Panc1 (cell line): ENCODE measurements at regions not wholly inside any gene's neighbourhood (a gene's known extent, or its start where the extent isn't known, plus 50 kb on each side); places are given as distances from the start of the nearest gene placed in this dataset.

Experiments
- ATAC-seq: fragments of 200-7000 bp; cut with Tn5 transposase; 2 replicates; pipeline ENCODE4 v1.9.1; 2020; ENCODE audit warnings: mild to moderate bottlenecking, moderate library complexity
- BruUV-seq: library from RNA; stranded (reverse); fragments of 400-500 nt; replicated peaks from 2 replicates; lab custom pipeline; 2021; lab: Mats Ljungman, UMichigan
- CTCF ChIA-PET: fragments of 300-600 bp; sonication (Branson Sonifier 250); formaldehyde crosslinking; loops from one replicate; lab custom pipeline; 2022; ENCODE audit warnings: antibody characterized with exemption; lab: Charles Lee
- POLR2A ChIA-PET: fragments of 300-600 bp; sonication (Branson Sonifier 250); formaldehyde crosslinking; loops from one replicate; lab custom pipeline; 2022; ENCODE audit warnings: antibody characterized with exemption; lab: Charles Lee
- DNase-seq: peaks from one replicate; pipeline ENCODE4 v3.0.0-alpha.2; 2010; ENCODE audit warnings: low read depth, low spot score
- H3K27ac ChIP-seq: 2 replicates; pipeline ENCODE4 v1.5.1; 2011; ENCODE audit warnings: mild to moderate bottlenecking, low read length, inconsistent platforms
- H3K27me3 ChIP-seq: fragments of 200-500 bp; sonication (Bioruptor generic); 2 replicates; pipeline ENCODE4 v1.6.0; 2014; ENCODE audit warnings: low read length, inconsistent platforms; ENCODE audit not compliant: control insufficient read depth, insufficient read depth
- H3K36me3 ChIP-seq: fragments of 200-500 bp; sonication (Bioruptor generic); 2 replicates; pipeline ENCODE4 v1.5.1; 2014; ENCODE audit warnings: inconsistent platforms, mild to moderate bottlenecking, low read length, moderate library complexity; ENCODE audit not compliant: control insufficient read depth, insufficient read depth
- H3K4me1 ChIP-seq: 2 replicates; pipeline ENCODE4 v1.5.1; 2011; ENCODE audit warnings: inconsistent platforms, mild to moderate bottlenecking, low read length, moderate library complexity; ENCODE audit not compliant: control insufficient read depth, insufficient read depth
- H3K4me3 ChIP-seq, 2 experiments: 2 replicates each; pipeline ENCODE4 v1.5.1; 2011 to 2012; ENCODE audit warnings: low read depth in 2 of 2, low read length in 2 of 2, mild to moderate bottlenecking in 2 of 2, inconsistent platforms in 1 of 2, moderate library complexity in 1 of 2
- H3K9me3 ChIP-seq: fragments of 200-500 bp; sonication (Bioruptor generic); 2 replicates; pipeline ENCODE4 v1.5.1; 2014; ENCODE audit warnings: low read depth, mild to moderate bottlenecking, inconsistent platforms, low read length, moderate library complexity; ENCODE audit not compliant: control insufficient read depth, insufficient read depth
- POLR2AphosphoS5 ChIP-seq: IDR thresholded peaks from 2 replicates; pipeline ENCODE4 v1.6.1; 2012; ENCODE audit warnings: mild to moderate bottlenecking, low read depth, low read length, moderate library complexity
- SIN3A ChIP-seq: IDR thresholded peaks from 2 replicates; pipeline ENCODE4 v1.6.1; 2012; ENCODE audit warnings: low read depth, mild to moderate bottlenecking, low read length, moderate library complexity, borderline replicate concordance; ENCODE audit not compliant: insufficient read depth
- TCF7L2 ChIP-seq: IDR thresholded peaks from 2 replicates; pipeline ENCODE4 v1.6.1; 2011; ENCODE audit warnings: mild to moderate bottlenecking, low read depth, low read length, inconsistent platforms
- in situ Hi-C: cut with HindIII; loops from 2 replicates; pipeline ENCODE4 v1.10.0; 2016; ENCODE audit warnings: low sequenced_read_pairs, low pct_unique_long_range_greater_than_20kb
- intact Hi-C: fragments of 100-400 bp; cut with micrococcal nuclease; formaldehyde crosslinking; loops from one replicate; pipeline ENCODE4 v1.10.0; 2022; ENCODE audit not compliant: unreplicated experiment
- TF ChIP-seq, protein P1 (sequence below), 2 experiments: IDR thresholded peaks; 2 replicates each; pipeline ENCODE4 v1.6.1; 2011 to 2012; ENCODE audit warnings: low read depth in 2 of 2, control low read depth in 1 of 2, low read length in 1 of 2, mild to moderate bottlenecking in 1 of 2, moderate library complexity in 1 of 2; ENCODE audit not compliant: insufficient read depth in 1 of 2
- TF ChIP-seq, protein P2 (sequence below): fragments of 450-650 bp; IDR thresholded peaks from 2 replicates; pipeline ENCODE4 v1.5.1; 2017; ENCODE audit warnings: mild to moderate bottlenecking

DNA sequence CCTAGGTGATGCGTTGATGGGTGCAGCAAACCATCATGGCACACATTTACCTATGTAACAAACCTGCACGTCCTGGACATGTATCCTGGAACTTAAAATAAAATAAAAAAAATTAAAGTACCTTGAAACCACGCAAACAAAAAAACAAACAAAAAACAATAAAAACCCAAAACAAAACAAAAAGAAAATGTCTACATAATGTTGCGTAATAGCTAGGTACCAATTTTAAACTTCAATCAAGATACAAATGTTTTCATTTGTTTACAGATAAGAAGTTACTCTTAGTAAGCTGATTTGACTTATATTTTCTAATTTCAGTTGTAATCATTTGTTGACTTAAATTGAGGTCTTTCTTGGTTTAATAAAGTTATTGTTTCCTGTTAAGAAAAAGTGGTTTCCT is 349.6 kb upstream of the KCNMB2 start:
- no TSS peak for BruUV-seq
- ATAC-seq (no peak), DNase-seq (no peak)
- Histone ChIP-seq H3K4me3 (no peak overlapping the region), H3K9me3 (no peaks in the 10 kb centered on the region), H3K36me3 (no peaks in the 10 kb centered on the region), H3K4me1 (no peaks in the 10 kb centered on the region), H3K27me3 (no peaks in the 10 kb centered on the region), H3K27ac (no peak overlapping the region)
- ChIA-PET POLR2A (no interaction called here), CTCF (no interaction called here)
- no peak for TF ChIP-seq POLR2AphosphoS5
- TF ChIP-seq, protein P1, sequence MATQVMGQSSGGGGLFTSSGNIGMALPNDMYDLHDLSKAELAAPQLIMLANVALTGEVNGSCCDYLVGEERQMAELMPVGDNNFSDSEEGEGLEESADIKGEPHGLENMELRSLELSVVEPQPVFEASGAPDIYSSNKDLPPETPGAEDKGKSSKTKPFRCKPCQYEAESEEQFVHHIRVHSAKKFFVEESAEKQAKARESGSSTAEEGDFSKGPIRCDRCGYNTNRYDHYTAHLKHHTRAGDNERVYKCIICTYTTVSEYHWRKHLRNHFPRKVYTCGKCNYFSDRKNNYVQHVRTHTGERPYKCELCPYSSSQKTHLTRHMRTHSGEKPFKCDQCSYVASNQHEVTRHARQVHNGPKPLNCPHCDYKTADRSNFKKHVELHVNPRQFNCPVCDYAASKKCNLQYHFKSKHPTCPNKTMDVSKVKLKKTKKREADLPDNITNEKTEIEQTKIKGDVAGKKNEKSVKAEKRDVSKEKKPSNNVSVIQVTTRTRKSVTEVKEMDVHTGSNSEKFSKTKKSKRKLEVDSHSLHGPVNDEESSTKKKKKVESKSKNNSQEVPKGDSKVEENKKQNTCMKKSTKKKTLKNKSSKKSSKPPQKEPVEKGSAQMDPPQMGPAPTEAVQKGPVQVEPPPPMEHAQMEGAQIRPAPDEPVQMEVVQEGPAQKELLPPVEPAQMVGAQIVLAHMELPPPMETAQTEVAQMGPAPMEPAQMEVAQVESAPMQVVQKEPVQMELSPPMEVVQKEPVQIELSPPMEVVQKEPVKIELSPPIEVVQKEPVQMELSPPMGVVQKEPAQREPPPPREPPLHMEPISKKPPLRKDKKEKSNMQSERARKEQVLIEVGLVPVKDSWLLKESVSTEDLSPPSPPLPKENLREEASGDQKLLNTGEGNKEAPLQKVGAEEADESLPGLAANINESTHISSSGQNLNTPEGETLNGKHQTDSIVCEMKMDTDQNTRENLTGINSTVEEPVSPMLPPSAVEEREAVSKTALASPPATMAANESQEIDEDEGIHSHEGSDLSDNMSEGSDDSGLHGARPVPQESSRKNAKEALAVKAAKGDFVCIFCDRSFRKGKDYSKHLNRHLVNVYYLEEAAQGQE (IDR thresholded peaks at IDR 0.05; ENCODE audit: insufficient read depth in 1 of 2, low read depth in 2 of 2, low read length in 1 of 2): no peak
- in situ Hi-C loops (no loop called here), intact Hi-C loops (no loop called here)

DNA sequence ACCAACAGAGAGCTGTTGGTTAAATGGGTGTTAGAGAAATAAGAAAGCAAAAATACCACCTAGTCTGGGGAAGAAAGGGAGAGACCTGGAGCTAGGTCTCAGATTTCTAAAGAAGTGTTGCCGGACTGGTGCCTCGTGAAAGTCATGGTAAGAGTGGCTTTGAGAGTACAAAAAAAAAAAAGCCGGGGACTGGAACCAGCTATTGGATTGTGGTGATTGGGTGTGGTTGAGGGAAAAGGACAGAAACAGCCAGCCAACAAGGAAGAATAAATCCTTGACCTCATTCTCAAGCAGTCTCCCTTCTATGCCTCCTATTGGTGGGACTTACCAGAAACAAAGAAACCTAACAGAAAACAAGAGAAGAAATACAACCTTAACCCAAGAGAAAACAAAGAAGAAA is 346.4 kb upstream of the KCNMB2 start:
- in situ Hi-C loops (no loop called here), intact Hi-C loops (no loop called here)
- no TSS peak for BruUV-seq
- TF ChIP-seq SIN3A (no peak), TCF7L2 (no peak)
- DNase-seq: no peak
- Histone ChIP-seq H3K4me3 (no peak overlapping the region), H3K27me3 (no peaks in the 10 kb centered on the region), H3K27ac (no peak overlapping the region), H3K4me1 (no peaks in the 10 kb centered on the region), H3K9me3 (no peaks in the 10 kb centered on the region), H3K36me3 (no peaks in the 10 kb centered on the region)
- CTCF ChIA-PET: no interaction called here
- no peak for ATAC-seq
- POLR2A ChIA-PET: interaction anchor here (0.6 kb wide), 1 partner anchor 230 kb away, joined by 3 read pairs; no protein-coding TSS in a partner anchor

GRCh38 chr3:178193846-178194245 is 342.4 kb upstream of the KCNMB2 start:
- H3K36me3 ChIP-seq: no peaks in the 10 kb centered on the region
- in situ Hi-C loops (no loop called here), intact Hi-C loops (no loop called here)
- DNase-seq (no peak), ATAC-seq (no peak)
- ChIA-PET CTCF (no interaction called here), POLR2A (no interaction called here)
- BruUV-seq: no TSS peak
- no peaks in the 10 kb centered on the region for H3K27me3 ChIP-seq
- no peaks in the 10 kb centered on the region for H3K9me3 ChIP-seq
- no peaks in the 10 kb centered on the region for H3K4me1 ChIP-seq
- no peak overlapping the region for H3K27ac ChIP-seq
- TF ChIP-seq SIN3A: no peak
- TF ChIP-seq, protein P2, sequence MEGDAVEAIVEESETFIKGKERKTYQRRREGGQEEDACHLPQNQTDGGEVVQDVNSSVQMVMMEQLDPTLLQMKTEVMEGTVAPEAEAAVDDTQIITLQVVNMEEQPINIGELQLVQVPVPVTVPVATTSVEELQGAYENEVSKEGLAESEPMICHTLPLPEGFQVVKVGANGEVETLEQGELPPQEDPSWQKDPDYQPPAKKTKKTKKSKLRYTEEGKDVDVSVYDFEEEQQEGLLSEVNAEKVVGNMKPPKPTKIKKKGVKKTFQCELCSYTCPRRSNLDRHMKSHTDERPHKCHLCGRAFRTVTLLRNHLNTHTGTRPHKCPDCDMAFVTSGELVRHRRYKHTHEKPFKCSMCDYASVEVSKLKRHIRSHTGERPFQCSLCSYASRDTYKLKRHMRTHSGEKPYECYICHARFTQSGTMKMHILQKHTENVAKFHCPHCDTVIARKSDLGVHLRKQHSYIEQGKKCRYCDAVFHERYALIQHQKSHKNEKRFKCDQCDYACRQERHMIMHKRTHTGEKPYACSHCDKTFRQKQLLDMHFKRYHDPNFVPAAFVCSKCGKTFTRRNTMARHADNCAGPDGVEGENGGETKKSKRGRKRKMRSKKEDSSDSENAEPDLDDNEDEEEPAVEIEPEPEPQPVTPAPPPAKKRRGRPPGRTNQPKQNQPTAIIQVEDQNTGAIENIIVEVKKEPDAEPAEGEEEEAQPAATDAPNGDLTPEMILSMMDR: no peak
- H3K4me3 ChIP-seq: no peak overlapping the region
